ENCODE measurements at regions not wholly inside any gene's neighbourhood (a gene's known extent, or its start where the extent isn't known, plus 50 kb on each side); places are given as distances from the start of the nearest gene placed in this dataset.

DNA sequence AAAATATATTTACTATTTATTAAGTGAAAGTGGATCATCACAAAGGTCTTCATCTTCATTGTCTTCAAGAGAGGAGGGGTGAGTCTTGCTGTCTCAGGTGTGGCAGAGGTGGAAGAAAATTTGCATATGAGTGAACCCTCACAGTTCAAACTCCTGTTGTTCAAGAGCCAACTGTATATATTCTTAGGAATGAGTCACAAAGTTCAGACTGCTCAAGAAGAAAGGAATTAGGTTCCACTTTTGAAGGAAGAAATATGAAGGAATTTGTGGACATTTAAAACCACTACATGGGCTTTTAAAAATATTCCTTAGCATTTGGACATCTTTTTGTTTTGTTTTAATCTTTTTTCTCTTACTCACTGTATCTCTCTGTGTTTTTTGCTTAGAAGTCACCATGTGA lies 212.6 kb downstream of the INSIG2 start:
- TF ChIP-seq, protein P1, sequence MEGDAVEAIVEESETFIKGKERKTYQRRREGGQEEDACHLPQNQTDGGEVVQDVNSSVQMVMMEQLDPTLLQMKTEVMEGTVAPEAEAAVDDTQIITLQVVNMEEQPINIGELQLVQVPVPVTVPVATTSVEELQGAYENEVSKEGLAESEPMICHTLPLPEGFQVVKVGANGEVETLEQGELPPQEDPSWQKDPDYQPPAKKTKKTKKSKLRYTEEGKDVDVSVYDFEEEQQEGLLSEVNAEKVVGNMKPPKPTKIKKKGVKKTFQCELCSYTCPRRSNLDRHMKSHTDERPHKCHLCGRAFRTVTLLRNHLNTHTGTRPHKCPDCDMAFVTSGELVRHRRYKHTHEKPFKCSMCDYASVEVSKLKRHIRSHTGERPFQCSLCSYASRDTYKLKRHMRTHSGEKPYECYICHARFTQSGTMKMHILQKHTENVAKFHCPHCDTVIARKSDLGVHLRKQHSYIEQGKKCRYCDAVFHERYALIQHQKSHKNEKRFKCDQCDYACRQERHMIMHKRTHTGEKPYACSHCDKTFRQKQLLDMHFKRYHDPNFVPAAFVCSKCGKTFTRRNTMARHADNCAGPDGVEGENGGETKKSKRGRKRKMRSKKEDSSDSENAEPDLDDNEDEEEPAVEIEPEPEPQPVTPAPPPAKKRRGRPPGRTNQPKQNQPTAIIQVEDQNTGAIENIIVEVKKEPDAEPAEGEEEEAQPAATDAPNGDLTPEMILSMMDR (IDR thresholded peaks at IDR 0.05; ENCODE audit: insufficient read depth, low read length, poor library complexity, severe bottlenecking), result no peak
- TF ChIP-seq EZH2phosphoT487 (conservative IDR thresholded peaks at IDR 0.05; ENCODE audit: low read length), result no peak

Data from SU-DHL-6 (cell line).